Stimulated activated CD8-positive, alpha-beta memory T cell treated with anti-CD3 and anti-CD28 coated beads, Interleukin-12 subunit alpha, Interleukin-12 subunit beta, amount 100 ng/mL, for 1 hour (primary cell): ENCODE measurements at regions not wholly inside any gene's neighbourhood (a gene's known extent, or its start where the extent isn't known, plus 50 kb on each side); places are given as distances from the start of the nearest gene placed in this dataset.

ENCODE experiments used
- DNase-seq: peaks from one replicate; pipeline ENCODE4 v3.0.0-alpha.2; 2020; ENCODE audit warnings: low read depth

GRCh38 chr13:107573184-107573583 lies 642.2 kb downstream of the LIG4 start:
- no peak for DNase-seq

DNA sequence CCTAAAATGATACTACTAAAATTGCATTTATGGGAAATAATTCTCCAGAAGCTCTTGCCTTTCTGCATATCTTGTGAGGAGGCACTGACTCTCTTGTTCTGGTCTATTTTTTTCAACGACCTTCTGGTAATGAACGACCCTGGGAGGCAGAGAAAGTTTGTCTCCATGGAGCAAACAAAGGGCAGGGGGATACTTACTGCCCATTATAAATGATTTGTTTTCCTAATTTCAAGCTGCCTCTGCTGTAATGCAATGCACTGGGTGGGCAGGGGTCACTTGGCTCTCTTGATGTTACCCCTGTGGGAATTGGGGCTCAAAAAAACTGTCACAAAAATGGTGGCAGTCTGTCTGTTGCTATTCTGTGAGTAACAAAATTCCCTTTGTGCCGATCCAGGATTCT lies 643.2 kb downstream of the LIG4 start:
- no peak for DNase-seq

DNA sequence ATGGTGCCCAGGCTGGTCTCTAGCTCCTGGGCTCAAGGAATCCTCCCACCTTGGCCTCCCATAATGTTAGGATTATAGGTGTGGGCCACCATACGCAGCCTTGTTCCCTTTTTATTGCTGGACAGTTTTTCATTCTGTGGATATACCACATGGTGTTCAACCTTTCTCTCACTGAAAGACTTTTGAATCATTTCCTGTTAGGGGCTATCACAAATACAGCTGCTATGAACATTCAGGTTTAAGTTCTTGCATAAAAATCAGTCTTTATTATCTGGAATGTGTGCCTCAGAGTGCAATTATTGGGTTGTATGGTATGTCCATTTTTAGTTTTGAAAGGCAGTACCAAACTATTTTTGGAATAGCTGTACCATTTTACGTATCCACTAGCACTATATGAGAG lies 647.2 kb downstream of the LIG4 start:
- no peak for DNase-seq

- no peak for DNase-seq
Measured at GRCh38 chr13:107563099-107563925, 652.0 kb downstream of the LIG4 start.

GRCh38 chr13:107562203-107562602 lies 653.1 kb downstream of the LIG4 start:
- no peak for DNase-seq

- no peak for DNase-seq
Measured at GRCh38 chr13:107554460-107554859, 660.9 kb downstream of the LIG4 start.

GRCh38 chr13:107553838-107554237 lies 661.5 kb downstream of the LIG4 start:
- DNase-seq, result no peak

DNA sequence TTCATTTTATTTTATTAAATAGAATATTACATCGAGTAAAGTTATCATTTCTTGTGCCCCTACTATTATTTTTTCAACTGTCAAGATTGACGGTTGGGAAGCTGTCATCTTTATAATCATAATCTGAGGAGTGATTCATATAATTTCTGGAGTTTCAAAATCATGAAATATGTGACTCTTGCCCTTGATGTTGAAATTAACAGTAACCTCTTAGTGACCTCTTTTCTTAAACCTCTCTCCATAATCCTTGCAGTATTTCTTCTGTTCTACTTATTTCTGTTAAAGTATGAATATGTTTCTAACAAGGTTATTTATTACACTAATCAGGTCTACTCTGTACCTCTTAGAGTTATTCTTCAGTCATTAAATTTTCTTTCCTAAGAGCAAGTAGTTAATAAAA lies 663.8 kb downstream of the LIG4 start:
- no peak for DNase-seq

- no peak for DNase-seq
Measured at GRCh38 chr13:107548338-107548737, 667.0 kb downstream of the LIG4 start.

GRCh38 chr13:107545946-107546502 lies 669.3 kb downstream of the LIG4 start:
- DNase-seq, result no peak

DNA sequence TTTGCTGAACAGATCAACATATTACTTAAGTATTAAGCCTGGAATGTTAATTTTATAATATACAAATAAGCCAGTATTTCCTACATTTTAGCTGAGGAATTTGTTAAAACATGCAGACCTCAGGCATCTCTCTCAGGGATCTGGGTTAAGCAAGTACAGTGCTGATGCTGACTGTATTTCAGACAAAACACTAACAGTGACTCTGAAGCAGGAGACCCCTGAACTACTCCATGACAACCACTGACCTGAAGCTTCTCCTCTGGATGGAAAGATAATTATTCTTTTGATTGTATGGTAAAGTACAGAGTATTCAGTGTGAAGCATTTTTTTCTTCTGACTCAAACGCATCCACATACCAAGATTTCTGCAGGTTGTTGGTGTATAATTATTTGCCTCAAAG lies 680.8 kb downstream of the LIG4 start:
- no peak for DNase-seq

DNA sequence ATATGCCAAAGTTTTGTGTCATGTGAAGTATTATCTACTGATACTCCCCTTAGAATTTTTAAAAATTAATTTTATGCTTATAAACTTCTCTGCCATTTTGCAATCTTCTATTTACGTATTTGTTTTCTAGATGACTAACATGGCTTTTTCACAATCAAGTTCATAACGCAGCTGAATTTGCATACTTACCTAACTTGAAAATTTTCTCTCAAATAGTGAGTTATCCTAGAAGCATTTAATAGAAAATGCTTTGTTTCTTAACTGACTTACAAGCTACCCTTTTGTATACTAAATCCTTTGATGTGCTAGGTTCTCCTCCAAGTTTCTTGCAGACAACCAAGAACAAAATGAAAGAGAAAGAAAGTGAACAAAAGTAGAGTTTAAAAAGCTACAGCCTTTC lies 683.5 kb downstream of the LIG4 start:
- no peak for DNase-seq

DNA sequence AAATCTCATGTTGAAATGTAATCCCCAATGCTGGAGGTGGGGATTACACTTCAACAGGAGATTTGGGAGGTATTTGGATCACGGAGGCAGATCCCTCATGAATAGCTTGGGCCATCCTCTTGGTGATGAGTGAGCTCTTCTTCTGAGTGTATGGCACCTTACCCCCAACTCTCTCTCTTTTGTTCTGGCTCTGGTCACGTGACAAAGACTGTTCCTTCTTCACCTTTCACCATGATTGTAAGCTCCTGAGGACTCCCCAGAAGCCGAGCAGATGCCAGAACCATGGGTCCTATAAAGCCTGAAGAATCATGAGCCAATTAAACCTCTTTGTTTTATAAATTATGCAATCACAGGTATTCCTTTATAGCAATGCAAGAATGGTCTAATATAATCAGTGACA lies 684.2 kb downstream of the LIG4 start:
- no peak for DNase-seq

DNA sequence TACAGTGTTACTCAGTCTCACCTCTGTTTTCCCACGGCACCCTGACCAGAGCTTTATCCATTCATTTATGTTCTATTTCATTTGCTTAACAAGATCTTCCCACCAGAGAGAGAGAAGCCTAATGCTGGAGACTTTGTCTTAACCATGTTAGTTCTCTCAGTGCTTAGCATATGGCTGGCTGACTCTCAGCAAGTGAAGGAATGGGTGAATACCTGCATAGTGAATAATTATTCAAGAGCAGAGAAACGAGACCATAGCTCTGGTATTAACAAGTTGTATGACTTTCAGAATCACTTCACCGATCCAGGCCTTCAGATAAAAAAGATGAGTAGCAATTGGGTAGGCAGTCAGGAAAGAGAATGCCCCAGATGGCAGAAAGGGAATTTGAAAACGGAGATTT lies 686.3 kb downstream of the LIG4 start:
- no peak for DNase-seq

DNA sequence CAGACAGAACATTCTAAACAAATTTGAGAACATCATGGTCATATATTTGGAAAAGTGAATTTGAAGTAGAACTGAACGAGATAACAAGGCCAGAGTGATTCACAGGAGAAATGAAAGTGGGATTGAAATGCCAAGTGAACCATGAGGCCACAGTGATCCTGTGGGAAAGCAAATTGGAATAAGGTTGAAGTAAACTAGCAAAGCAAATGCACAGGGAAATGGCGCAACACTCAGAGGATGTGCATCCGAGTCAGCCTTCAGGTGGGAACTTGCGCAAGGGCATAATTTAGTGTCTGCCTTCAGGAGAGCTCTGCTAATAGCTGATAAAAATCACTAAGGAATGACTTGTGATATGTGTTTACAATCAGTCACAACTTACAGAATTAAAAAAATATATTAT lies 696.6 kb downstream of the LIG4 start:
- no peak for DNase-seq

DNA sequence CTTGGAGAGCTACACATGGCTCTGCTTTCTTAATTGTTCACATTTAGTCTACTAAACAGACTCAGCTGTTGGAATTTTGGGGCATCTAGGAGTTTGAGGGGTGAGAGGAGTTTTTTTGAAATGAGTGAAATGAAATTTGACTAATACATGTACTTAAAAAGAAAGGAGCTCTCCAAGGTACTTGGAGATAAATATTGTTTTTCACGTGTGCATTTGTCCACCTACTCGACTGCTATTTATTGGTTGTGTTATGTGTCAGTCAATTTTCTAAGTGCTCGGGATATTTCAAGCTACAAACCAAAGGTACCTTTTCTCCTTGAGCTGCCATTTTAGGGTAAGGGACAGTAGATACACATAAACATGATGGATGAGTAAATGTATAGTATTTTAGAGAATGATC lies 697.0 kb downstream of the LIG4 start:
- DNase-seq, result no peak

- DNase-seq, result no peak
Measured at GRCh38 chr13:107516517-107516916, 698.8 kb downstream of the LIG4 start.

GRCh38 chr13:107512551-107512950 lies 702.8 kb downstream of the LIG4 start:
- no peak for DNase-seq

DNA sequence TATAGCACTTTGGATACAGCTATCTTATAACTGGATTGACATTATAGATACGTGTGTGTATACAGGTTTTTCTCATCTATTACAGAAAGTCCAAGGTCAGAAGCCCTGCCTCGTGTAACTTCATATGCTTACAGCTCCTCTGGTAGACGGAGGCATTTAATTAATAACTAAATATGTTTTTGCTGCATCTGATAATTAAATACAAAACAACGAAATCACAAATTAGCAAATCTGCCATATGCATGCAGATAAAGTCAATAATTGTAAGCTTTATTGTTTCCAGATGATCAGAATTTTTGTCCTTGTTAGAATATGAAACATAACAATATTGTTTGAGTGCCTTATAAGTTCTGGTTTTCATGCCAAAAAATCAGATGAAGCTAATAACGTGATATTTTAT lies 717.7 kb downstream of the LIG4 start:
- no peak for DNase-seq

- DNase-seq, result no peak
Measured at GRCh38 chr13:107493266-107493665, 722.1 kb downstream of the LIG4 start.

- DNase-seq, result no peak
Measured at GRCh38 chr13:107482688-107483087, 732.6 kb downstream of the LIG4 start.

DNA sequence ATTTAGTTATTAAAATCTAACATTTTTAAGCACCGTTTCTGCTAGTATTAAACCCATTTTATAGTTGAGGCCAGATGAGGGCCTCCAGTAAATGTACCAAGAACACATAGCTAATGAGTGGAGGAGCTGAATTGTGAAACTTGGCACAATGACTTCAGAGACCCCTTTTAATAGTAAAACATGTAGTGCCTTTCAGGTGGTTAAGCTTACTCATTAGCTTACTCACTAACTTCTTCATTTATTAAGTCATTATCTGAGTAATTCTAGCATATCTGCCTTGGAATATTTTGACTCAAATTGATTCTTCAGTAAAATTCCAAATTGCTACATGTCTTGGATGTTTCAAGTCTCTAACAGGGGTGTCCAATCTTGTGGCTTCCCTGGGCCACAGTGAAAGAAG lies 735.2 kb downstream of the LIG4 start:
- DNase-seq, result no peak

- no peak for DNase-seq
Measured at GRCh38 chr13:107477772-107478379, 737.5 kb downstream of the LIG4 start.
